T-helper 1 cell treated with Interleukin-12 subunit alpha and Interleukin-12 subunit beta and Interleukin-4 antibody, amounts not matched to agents 30 μg/mL and 1 μg/mL, for 36 hours (primary cell): ENCODE measurements at regions not wholly inside any gene's neighbourhood (a gene's known extent, or its start where the extent isn't known, plus 50 kb on each side); places are given as distances from the start of the nearest gene placed in this dataset.

ENCODE experiments used
- H3K27ac Mint-ChIP-seq: one replicate; pipeline ENCODE4 v1.8.0; 2021; ENCODE audit warnings: mild to moderate bottlenecking, mixed read lengths
- H3K27me3 Mint-ChIP-seq: one replicate; pipeline ENCODE4 v1.8.0; 2021; ENCODE audit warnings: low read depth, mixed read lengths
- H3K36me3 Mint-ChIP-seq: one replicate; pipeline ENCODE4 v1.8.0; 2021; ENCODE audit warnings: low read depth, mixed read lengths
- H3K4me1 Mint-ChIP-seq: one replicate; pipeline ENCODE4 v1.8.0; 2021; ENCODE audit warnings: low read depth, mixed read lengths
- H3K4me3 Mint-ChIP-seq: one replicate; pipeline ENCODE4 v1.8.0; 2021; ENCODE audit warnings: mild to moderate bottlenecking, moderate library complexity, mixed read lengths
- H3K9me3 Mint-ChIP-seq: one replicate; pipeline ENCODE4 v1.8.0; 2021; ENCODE audit warnings: mixed read lengths

- peaks cover 3% of the 10 kb centered on the region for H3K36me3 Mint-ChIP-seq
- peaks cover 10% of the 10 kb centered on the region for H3K4me1 Mint-ChIP-seq
- H3K27ac Mint-ChIP-seq, result no peak overlapping the region
- H3K9me3 Mint-ChIP-seq, result no peaks in the 10 kb centered on the region
- no peaks in the 10 kb centered on the region for H3K27me3 Mint-ChIP-seq
- H3K4me3 Mint-ChIP-seq, result no peak overlapping the region
These were observed 56.0 kb upstream of the SLC4A7 start for GRCh38 chr3:27540231-27540630.

- peaks cover 6% of the 10 kb centered on the region for H3K36me3 Mint-ChIP-seq
- no peak overlapping the region for H3K27ac Mint-ChIP-seq
- no peak overlapping the region for H3K4me3 Mint-ChIP-seq
- H3K9me3 Mint-ChIP-seq, result peaks cover 3% of the 10 kb centered on the region
- peaks cover 27% of the 10 kb centered on the region for H3K4me1 Mint-ChIP-seq
- H3K27me3 Mint-ChIP-seq, result no peaks in the 10 kb centered on the region
These were observed 52.3 kb upstream of the SLC4A7 start for GRCh38 chr3:27536491-27536890.

GRCh38 chr3:27535809-27536392 is 51.7 kb upstream of the SLC4A7 start:
- Mint-ChIP-seq H3K27ac (no peak overlapping the region), H3K4me3 (no peak overlapping the region), H3K4me1 (peaks cover 29% of the 10 kb centered on the region), H3K9me3 (peaks cover 3% of the 10 kb centered on the region), H3K36me3 (peaks cover 6% of the 10 kb centered on the region), H3K27me3 (no peaks in the 10 kb centered on the region)

GRCh38 chr3:27533718-27534573 is 49.8 kb upstream of the SLC4A7 start:
- H3K27me3 Mint-ChIP-seq, result no peaks in the 10 kb centered on the region
- peaks cover 3% of the 10 kb centered on the region for H3K9me3 Mint-ChIP-seq
- peak overlapping the region; percentile 68 for H3K4me3 Mint-ChIP-seq
- H3K27ac Mint-ChIP-seq, result peak overlapping the region; percentile 96
- H3K4me1 Mint-ChIP-seq, result peaks cover 29% of the 10 kb centered on the region
- H3K36me3 Mint-ChIP-seq, result peaks cover 6% of the 10 kb centered on the region
